ENCODE measurements at regions not wholly inside any gene's neighbourhood (a gene's known extent, or its start where the extent isn't known, plus 50 kb on each side); places are given as distances from the start of the nearest gene placed in this dataset.

DNA sequence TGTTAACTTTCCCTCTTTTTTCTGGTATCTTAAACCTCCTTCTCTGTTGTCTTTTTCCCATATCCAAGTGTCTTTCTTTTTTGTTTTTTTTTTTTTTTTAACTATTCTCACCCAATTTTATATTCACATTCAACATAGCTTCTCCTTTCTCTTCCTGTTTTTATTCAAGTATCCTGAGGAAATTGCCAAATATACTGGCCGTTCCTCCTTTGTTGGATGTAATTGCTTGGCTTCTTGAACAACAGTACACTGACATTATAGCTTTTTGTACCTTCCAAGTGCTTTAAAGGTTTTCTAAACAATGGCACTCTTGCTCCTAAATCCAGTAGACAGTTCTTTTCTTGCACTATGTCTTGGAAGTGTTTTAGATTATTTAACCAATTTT is 1146.8 kb downstream of the MAT2B start:
- H3K27ac Mint-ChIP-seq: no peak overlapping the region
- no peak for DNase-seq
- WGBS, 2 experiments (ENCODE audit: insufficient coverage in 1 of 2, insufficient read length in 1 of 2): 67 to 93% methylated on average over 1 of the region's 1 CpG
- H3K4me3 Mint-ChIP-seq: no peak overlapping the region
- Histone ChIP-seq H3K4me3 (ENCODE audit: low read length) (no peak overlapping the region), H3K4me1 (ENCODE audit: control insufficient read depth, insufficient read depth, low read length) (no peaks in the 10 kb centered on the region), H3K9me3 (ENCODE audit: control insufficient read depth, low read length) (no peaks in the 10 kb centered on the region), H3K27ac (ENCODE audit: low read depth, low read length) (no peak overlapping the region), H3K9ac (ENCODE audit: extremely low read depth, low read length, poor library complexity, severe bottlenecking) (no peak overlapping the region), H3K27me3 (ENCODE audit: control insufficient read depth, insufficient read depth, low read length, poor library complexity, severe bottlenecking) (no peaks in the 10 kb centered on the region), H3K36me3 (ENCODE audit: control insufficient read depth, insufficient read depth, low read length) (no peaks in the 10 kb centered on the region)
- TF ChIP-seq, protein P1, sequence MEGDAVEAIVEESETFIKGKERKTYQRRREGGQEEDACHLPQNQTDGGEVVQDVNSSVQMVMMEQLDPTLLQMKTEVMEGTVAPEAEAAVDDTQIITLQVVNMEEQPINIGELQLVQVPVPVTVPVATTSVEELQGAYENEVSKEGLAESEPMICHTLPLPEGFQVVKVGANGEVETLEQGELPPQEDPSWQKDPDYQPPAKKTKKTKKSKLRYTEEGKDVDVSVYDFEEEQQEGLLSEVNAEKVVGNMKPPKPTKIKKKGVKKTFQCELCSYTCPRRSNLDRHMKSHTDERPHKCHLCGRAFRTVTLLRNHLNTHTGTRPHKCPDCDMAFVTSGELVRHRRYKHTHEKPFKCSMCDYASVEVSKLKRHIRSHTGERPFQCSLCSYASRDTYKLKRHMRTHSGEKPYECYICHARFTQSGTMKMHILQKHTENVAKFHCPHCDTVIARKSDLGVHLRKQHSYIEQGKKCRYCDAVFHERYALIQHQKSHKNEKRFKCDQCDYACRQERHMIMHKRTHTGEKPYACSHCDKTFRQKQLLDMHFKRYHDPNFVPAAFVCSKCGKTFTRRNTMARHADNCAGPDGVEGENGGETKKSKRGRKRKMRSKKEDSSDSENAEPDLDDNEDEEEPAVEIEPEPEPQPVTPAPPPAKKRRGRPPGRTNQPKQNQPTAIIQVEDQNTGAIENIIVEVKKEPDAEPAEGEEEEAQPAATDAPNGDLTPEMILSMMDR (conservative IDR thresholded peaks at IDR 0.05): no peak
- no peaks in the 10 kb centered on the region for H3K36me3 Mint-ChIP-seq (ENCODE audit: low read depth)
- H3K9me3 Mint-ChIP-seq: no peaks in the 10 kb centered on the region
- H3K27me3 Mint-ChIP-seq (ENCODE audit: insufficient read depth): no peaks in the 10 kb centered on the region
- peaks cover 6% of the 10 kb centered on the region for H3K4me1 Mint-ChIP-seq

DNA sequence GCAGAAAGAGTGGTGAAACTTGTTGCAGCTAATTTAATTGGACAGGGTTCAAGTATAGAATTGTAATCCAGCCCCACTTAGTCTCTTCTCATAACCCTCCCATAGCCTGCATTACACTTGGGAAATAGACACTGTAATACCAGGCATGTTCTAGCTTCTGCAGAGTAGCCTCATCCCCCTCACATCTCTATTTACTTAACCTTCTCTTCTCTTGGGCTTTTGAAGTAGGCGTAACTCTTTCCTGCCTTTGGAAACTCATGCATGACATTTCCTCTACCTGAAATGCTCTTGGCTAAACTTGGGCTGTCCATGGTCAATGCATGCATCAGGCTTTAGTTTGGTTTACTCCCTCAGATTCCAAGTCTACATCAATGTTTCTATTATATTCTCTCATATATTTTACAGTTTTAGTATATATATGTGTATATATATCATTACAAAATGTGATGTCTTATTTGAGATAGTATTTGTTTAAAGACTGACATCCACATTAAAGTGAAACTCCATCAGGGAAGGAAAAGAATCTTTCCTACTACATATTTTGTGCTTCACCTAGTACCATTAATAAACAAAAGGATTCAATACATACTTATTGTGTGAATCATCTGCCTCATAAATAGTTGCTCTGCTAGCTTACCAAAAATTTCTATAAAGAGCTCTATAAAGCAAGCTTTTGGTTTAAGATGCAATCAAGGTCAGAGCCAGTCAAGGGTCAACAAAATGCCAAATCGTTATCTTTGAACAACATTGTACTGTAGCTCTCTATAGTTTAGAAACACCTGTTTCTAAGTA is 1158.0 kb downstream of the MAT2B start:
- Histone ChIP-seq H3K36me3 (ENCODE audit: control insufficient read depth, insufficient read depth, low read length) (no peaks in the 10 kb centered on the region), H3K27me3 (ENCODE audit: control insufficient read depth, insufficient read depth, low read length, poor library complexity, severe bottlenecking) (no peaks in the 10 kb centered on the region), H3K4me1 (ENCODE audit: control insufficient read depth, insufficient read depth, low read length) (no peaks in the 10 kb centered on the region), H3K27ac (ENCODE audit: low read depth, low read length) (no peak overlapping the region), H3K4me3 (ENCODE audit: low read length) (no peak overlapping the region), H3K9ac (ENCODE audit: extremely low read depth, low read length, poor library complexity, severe bottlenecking) (no peak overlapping the region), H3K9me3 (ENCODE audit: control insufficient read depth, low read length) (no peaks in the 10 kb centered on the region)
- WGBS, 2 experiments (ENCODE audit: insufficient coverage in 1 of 2, insufficient read length in 1 of 2): 97 to 100% methylated on average over 1 to 2 of the region's 2 CpGs
- no peaks in the 10 kb centered on the region for H3K9me3 Mint-ChIP-seq
- TF ChIP-seq, protein P1 (conservative IDR thresholded peaks at IDR 0.05): no peak
- H3K27me3 Mint-ChIP-seq (ENCODE audit: insufficient read depth): no peaks in the 10 kb centered on the region
- H3K4me1 Mint-ChIP-seq: peaks cover 14% of the 10 kb centered on the region
- no peak for DNase-seq
- no peaks in the 10 kb centered on the region for H3K36me3 Mint-ChIP-seq (ENCODE audit: low read depth)
- no peak overlapping the region for H3K4me3 Mint-ChIP-seq
- H3K27ac Mint-ChIP-seq: no peak overlapping the region

DNA sequence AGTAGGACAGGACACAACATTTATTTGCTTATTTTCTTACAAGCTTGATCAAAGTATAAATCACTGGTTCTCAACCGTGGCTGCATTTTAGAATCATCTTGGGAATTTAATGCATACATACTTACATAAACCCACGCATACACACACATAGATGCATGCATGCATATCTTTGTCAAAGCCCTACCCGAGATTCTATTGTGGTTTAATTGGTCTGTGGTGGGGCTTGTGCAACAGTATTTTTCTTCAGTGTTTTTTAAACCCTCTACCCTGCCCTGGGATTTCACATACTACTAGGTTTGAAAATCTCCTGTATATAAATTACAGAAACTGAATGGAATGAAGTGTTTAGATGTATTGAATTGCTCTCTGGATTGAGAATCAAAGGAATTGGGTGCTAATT is 1166.2 kb downstream of the MAT2B start:
- no peak overlapping the region for H3K9ac ChIP-seq (ENCODE audit: extremely low read depth, low read length, poor library complexity, severe bottlenecking)
- H3K27ac Mint-ChIP-seq: no peak overlapping the region
- WGBS, 2 experiments (ENCODE audit: insufficient coverage in 1 of 2, insufficient read length in 1 of 2): 76 to 80% methylated on average over 1 to 3 of the region's 3 CpGs
- no peak overlapping the region for H3K4me3 ChIP-seq (ENCODE audit: low read length)
- H3K27ac ChIP-seq (ENCODE audit: low read depth, low read length): no peak overlapping the region
- H3K36me3 ChIP-seq (ENCODE audit: control insufficient read depth, insufficient read depth, low read length): no peaks in the 10 kb centered on the region
- H3K4me3 Mint-ChIP-seq: no peak overlapping the region
- no peaks in the 10 kb centered on the region for H3K27me3 ChIP-seq (ENCODE audit: control insufficient read depth, insufficient read depth, low read length, poor library complexity, severe bottlenecking)
- H3K4me1 ChIP-seq (ENCODE audit: control insufficient read depth, insufficient read depth, low read length): no peaks in the 10 kb centered on the region
- H3K9me3 Mint-ChIP-seq: no peaks in the 10 kb centered on the region
- peaks cover 3% of the 10 kb centered on the region for H3K9me3 ChIP-seq (ENCODE audit: control insufficient read depth, low read length)
- TF ChIP-seq, protein P1 (conservative IDR thresholded peaks at IDR 0.05): no peak
- H3K36me3 Mint-ChIP-seq (ENCODE audit: low read depth): no peaks in the 10 kb centered on the region
- H3K27me3 Mint-ChIP-seq (ENCODE audit: insufficient read depth): no peaks in the 10 kb centered on the region
- no peak for DNase-seq
- peaks cover 16% of the 10 kb centered on the region for H3K4me1 Mint-ChIP-seq

All from endodermal cell (in vitro differentiated cells).